Mesenchymal stem cell (in vitro differentiated cells and primary cell): ENCODE measurements at regions not wholly inside any gene's neighbourhood (a gene's known extent, or its start where the extent isn't known, plus 50 kb on each side); places are given as distances from the start of the nearest gene placed in this dataset.

Experiments used
- DNase-seq: peaks from one replicate; pipeline ENCODE4 v3.0.0-alpha.2; 2013
- H2AFZ ChIP-seq: one replicate; pipeline ENCODE4 v1.6.1; 2013; ENCODE audit warnings: low read depth, mild to moderate bottlenecking, control low read depth, inconsistent platforms, low read length, moderate library complexity
- H2AK5ac ChIP-seq: 2 replicates; pipeline ENCODE4 v1.6.1; 2013; ENCODE audit warnings: low read length, moderate library complexity, mild to moderate bottlenecking, inconsistent platforms; ENCODE audit not compliant: severe bottlenecking
- H2BK120ac ChIP-seq: one replicate; pipeline ENCODE4 v1.6.1; 2013; ENCODE audit warnings: low read depth, mild to moderate bottlenecking, inconsistent platforms, low read length, moderate library complexity
- H2BK12ac ChIP-seq, 2 experiments: one replicate each; pipeline ENCODE4 v1.6.1; 2013; ENCODE audit warnings: inconsistent platforms in 2 of 2, low read length in 2 of 2, mild to moderate bottlenecking in 2 of 2, moderate library complexity in 2 of 2, control low read depth in 1 of 2
- H2BK15ac ChIP-seq: one replicate; pipeline ENCODE4 v1.6.1; 2013; ENCODE audit warnings: mild to moderate bottlenecking, low read depth, inconsistent platforms; ENCODE audit not compliant: poor library complexity, severe bottlenecking
- H2BK5ac ChIP-seq: 2 replicates; pipeline ENCODE4 v1.6.1; 2013; ENCODE audit warnings: low read depth, mild to moderate bottlenecking, low read length, control low read depth, inconsistent platforms; ENCODE audit not compliant: poor library complexity, severe bottlenecking
- H3K14ac ChIP-seq, 2 experiments: one replicate each; pipeline ENCODE4 v1.6.1; 2013; ENCODE audit warnings: inconsistent platforms in 2 of 2, low read length in 2 of 2, control low read depth in 1 of 2, mild to moderate bottlenecking in 1 of 2, moderate library complexity in 1 of 2
- H3K18ac ChIP-seq, 2 experiments: one replicate each; pipeline ENCODE4 v1.6.1; 2013; ENCODE audit warnings: inconsistent platforms in 2 of 2, low read length in 2 of 2, control low read depth in 1 of 2, low read depth in 1 of 2, mild to moderate bottlenecking in 1 of 2
- H3K23ac ChIP-seq, 2 experiments: one replicate each; pipeline ENCODE4 v1.6.1; 2013; ENCODE audit warnings: inconsistent platforms in 2 of 2, low read length in 2 of 2, mild to moderate bottlenecking in 2 of 2, moderate library complexity in 2 of 2, control low read depth in 1 of 2
- H3K27ac ChIP-seq: 2 replicates; pipeline ENCODE4 v1.5.1; 2013; ENCODE audit warnings: mild to moderate bottlenecking, moderate library complexity, low read length, control low read depth, inconsistent platforms; ENCODE audit not compliant: poor library complexity, severe bottlenecking
- H3K27me3 ChIP-seq, 2 experiments: 2 replicates each; pipeline versions ENCODE4 v1.6.1 to v1.7.0; 2013; ENCODE audit warnings: low read length in 2 of 2, mild to moderate bottlenecking in 2 of 2, moderate library complexity in 2 of 2, control low read depth in 1 of 2, inconsistent platforms in 1 of 2; ENCODE audit not compliant: control insufficient read depth in 1 of 2, insufficient read depth in 1 of 2
- H3K36me3 ChIP-seq, 2 experiments: 2 replicates each; pipeline versions ENCODE4 v1.6.1 to v1.7.0; 2013; ENCODE audit warnings: low read length in 2 of 2, control low read depth in 1 of 2, inconsistent platforms in 1 of 2, low read depth in 1 of 2, mild to moderate bottlenecking in 1 of 2; ENCODE audit not compliant: insufficient read depth in 2 of 2, control insufficient read depth in 1 of 2
- H3K4ac ChIP-seq, 2 experiments: one replicate each; pipeline ENCODE4 v1.6.1; 2013; ENCODE audit warnings: inconsistent platforms in 2 of 2, low read length in 2 of 2, mild to moderate bottlenecking in 2 of 2, moderate library complexity in 2 of 2, control low read depth in 1 of 2, low read depth in 1 of 2
- H3K4me1 ChIP-seq: 2 replicates; pipeline ENCODE4 v1.6.1; 2013; ENCODE audit warnings: low read depth, low read length, control low read depth; ENCODE audit not compliant: control insufficient read depth, insufficient read depth
- H3K4me2 ChIP-seq: 2 replicates; pipeline ENCODE4 v1.6.1; 2013; ENCODE audit warnings: low read length, mild to moderate bottlenecking, inconsistent platforms; ENCODE audit not compliant: poor library complexity, severe bottlenecking
- H3K4me3 ChIP-seq, 2 experiments: 2 replicates each; pipeline versions ENCODE4 v1.5.1 to v1.7.0; 2013; ENCODE audit warnings: low read length in 2 of 2, mild to moderate bottlenecking in 2 of 2, control low read depth in 1 of 2, low read depth in 1 of 2; ENCODE audit not compliant: insufficient read depth in 1 of 2
- H3K79me1 ChIP-seq: replicated peaks from 2 replicates; pipeline ENCODE4 v1.6.1; 2013; ENCODE audit warnings: mild to moderate bottlenecking, control low read depth, low read length, inconsistent platforms; ENCODE audit not compliant: poor library complexity, severe bottlenecking
- H3K9ac ChIP-seq: 2 replicates; pipeline ENCODE4 v1.7.0; 2013; ENCODE audit warnings: mild to moderate bottlenecking, low read length, moderate library complexity
- H3K9me3 ChIP-seq: 2 replicates; pipeline ENCODE4 v1.7.0; 2013; ENCODE audit warnings: mild to moderate bottlenecking, low read length; ENCODE audit not compliant: control insufficient read depth
- H4K8ac ChIP-seq: one replicate; pipeline ENCODE4 v1.6.1; 2013; ENCODE audit warnings: inconsistent platforms, mild to moderate bottlenecking, low read length, moderate library complexity
- H4K91ac ChIP-seq: one replicate; pipeline ENCODE4 v1.6.1; 2013; ENCODE audit warnings: mild to moderate bottlenecking, low read length, inconsistent platforms
- WGBS: methylation state at CpG from one replicate; pipeline ENCODE4 v1.1.7; 2013; ENCODE audit warnings: mixed read lengths; 5-methylcytosine and 5-hydroxymethylcytosine counted together

DNA sequence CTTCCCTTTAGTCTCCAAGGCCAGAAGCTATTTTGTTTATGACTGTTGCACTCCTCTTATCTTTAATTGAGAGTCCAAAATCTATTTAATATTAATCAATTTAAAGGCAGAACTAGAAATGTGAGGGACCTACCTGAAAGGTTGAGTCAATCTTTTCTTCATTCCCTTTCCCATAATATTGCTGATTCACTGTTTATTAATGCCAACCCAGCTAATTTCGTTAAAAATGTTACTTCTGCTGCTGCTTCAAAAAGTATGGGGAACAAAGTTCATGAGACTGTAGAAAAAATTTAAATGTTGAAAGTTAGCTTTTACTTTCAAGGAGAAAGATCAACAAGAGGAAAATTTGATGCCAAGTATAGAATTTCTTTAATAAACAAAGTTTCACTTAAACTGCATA lies 365.3 kb downstream of the TENT5A start:
- Histone ChIP-seq H2BK5ac (no peak overlapping the region), H3K27ac (no peak overlapping the region), H2BK12ac (no peak overlapping the region), H3K18ac (no peak overlapping the region), H2AFZ (no peak overlapping the region), H2BK120ac (no peak overlapping the region), H3K14ac (no peak overlapping the region), H3K27me3 (no peaks in the 10 kb centered on the region), H3K23ac (no peak overlapping the region), H3K9me3 (peaks cover 4% of the 10 kb centered on the region), H4K8ac (no peak overlapping the region), H4K91ac (no peak overlapping the region), H3K79me1 (no peaks in the 10 kb centered on the region), H3K9ac (no peak overlapping the region), H3K4ac (no peak overlapping the region), H2BK15ac (no peak overlapping the region), H3K4me1 (no peaks in the 10 kb centered on the region), H3K4me2 (no peak overlapping the region), H3K4me3 (no peak overlapping the region), H3K36me3 (no peaks in the 10 kb centered on the region), H2AK5ac (no peak overlapping the region)
- DNase-seq, result no peak
- WGBS, result 80% methylated on average over 1 of the region's 1 CpG

DNA sequence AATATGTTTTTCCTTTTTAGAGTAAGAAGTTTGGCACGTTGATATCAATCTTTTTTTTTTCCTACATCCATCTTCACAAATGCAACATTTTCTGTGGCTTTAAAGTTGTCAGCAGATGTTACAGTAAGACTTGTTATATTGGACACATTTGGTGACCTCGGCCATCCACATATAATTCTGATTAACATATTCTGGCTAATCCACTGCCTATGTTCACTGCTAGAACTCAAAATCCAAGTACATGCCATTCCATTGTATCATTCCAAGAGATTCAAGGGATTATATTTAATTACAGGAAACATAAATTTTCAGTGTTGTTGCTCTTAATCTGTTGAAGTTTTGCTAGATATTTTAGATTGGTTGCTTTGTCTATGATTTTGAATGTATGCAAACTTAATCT lies 367.6 kb downstream of the TENT5A start:
- WGBS, result 100% methylated on average over 1 of the region's 2 CpGs
- Histone ChIP-seq H2AK5ac (no peak overlapping the region), H3K18ac (no peak overlapping the region), H4K8ac (no peak overlapping the region), H3K4me2 (no peak overlapping the region), H3K27ac (no peak overlapping the region), H3K14ac (no peak overlapping the region), H3K4ac (no peak overlapping the region), H2BK5ac (no peak overlapping the region), H4K91ac (no peak overlapping the region), H2BK15ac (no peak overlapping the region), H3K36me3 (no peaks in the 10 kb centered on the region), H3K9ac (no peak overlapping the region), H3K23ac (no peak overlapping the region), H3K27me3 (no peaks in the 10 kb centered on the region), H3K4me1 (no peaks in the 10 kb centered on the region), H3K4me3 (no peak overlapping the region), H2AFZ (no peak overlapping the region), H3K79me1 (no peaks in the 10 kb centered on the region), H2BK12ac (no peak overlapping the region), H3K9me3 (no peaks in the 10 kb centered on the region), H2BK120ac (no peak overlapping the region)
- DNase-seq, result no peak

DNA sequence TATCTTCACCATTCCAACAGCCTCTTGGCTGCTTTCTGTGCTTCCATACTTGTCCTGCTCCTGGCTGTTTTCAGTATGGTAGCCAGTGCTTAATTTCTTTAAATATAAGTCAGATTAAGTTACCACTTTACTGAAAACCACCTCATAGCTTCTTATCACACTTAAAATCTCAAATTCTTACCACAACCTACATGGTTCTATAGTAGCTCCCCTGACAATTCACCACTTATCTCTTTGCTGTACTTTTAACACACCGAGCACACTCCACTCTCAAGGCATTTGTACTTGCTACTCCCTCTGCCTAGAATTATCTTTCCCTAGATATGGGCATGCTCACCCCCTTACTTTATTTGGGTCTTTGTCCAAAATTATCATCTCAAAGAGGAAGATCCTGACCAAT lies 369.0 kb downstream of the TENT5A start:
- Histone ChIP-seq H2BK120ac (no peak overlapping the region), H3K4me1 (no peaks in the 10 kb centered on the region), H3K9me3 (no peaks in the 10 kb centered on the region), H3K9ac (no peak overlapping the region), H3K14ac (no peak overlapping the region), H3K27ac (no peak overlapping the region), H3K23ac (no peak overlapping the region), H2BK5ac (no peak overlapping the region), H2AK5ac (no peak overlapping the region), H4K91ac (no peak overlapping the region), H3K36me3 (no peaks in the 10 kb centered on the region), H2AFZ (no peak overlapping the region), H3K4me3 (no peak overlapping the region), H4K8ac (no peak overlapping the region), H3K18ac (no peak overlapping the region), H3K27me3 (no peaks in the 10 kb centered on the region), H2BK15ac (no peak overlapping the region), H2BK12ac (no peak overlapping the region), H3K4me2 (no peak overlapping the region), H3K79me1 (no peaks in the 10 kb centered on the region), H3K4ac (no peak overlapping the region)
- WGBS, result 76% methylated on average over 1 of the region's 1 CpG
- no peak for DNase-seq

DNA sequence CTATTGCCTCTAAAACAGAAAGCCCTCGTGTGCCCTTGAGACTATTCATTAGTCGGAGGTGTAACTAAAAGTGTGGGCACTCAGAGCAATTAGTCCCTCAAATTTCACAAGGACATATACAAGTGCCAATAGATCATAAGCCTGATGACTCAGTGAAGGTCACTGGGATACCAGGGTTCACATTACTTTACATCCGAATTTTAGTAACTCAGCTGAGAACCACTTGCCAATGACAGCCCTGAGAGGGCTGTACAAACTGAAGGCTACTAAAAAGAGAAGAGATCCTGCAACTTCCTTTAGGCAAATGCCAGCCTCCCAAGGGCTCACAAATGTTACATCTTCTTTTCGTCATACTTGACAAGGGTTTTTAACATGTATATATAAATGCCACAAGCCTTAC lies 369.6 kb downstream of the TENT5A start:
- no peak overlapping the region for H3K23ac ChIP-seq
- H3K27ac ChIP-seq, result no peak overlapping the region
- H3K9me3 ChIP-seq, result no peaks in the 10 kb centered on the region
- H2AFZ ChIP-seq, result no peak overlapping the region
- H2BK12ac ChIP-seq, result no peak overlapping the region
- H3K27me3 ChIP-seq, result no peaks in the 10 kb centered on the region
- peak; percentile 38 for DNase-seq
- H3K4me2 ChIP-seq, result no peak overlapping the region
- H2BK5ac ChIP-seq, result no peak overlapping the region
- no peak overlapping the region for H4K8ac ChIP-seq
- WGBS, result 21% methylated on average over 3 of the region's 4 CpGs
- H3K36me3 ChIP-seq, result no peaks in the 10 kb centered on the region
- H2AK5ac ChIP-seq, result no peak overlapping the region
- no peak overlapping the region for H3K9ac ChIP-seq
- no peak overlapping the region for H3K18ac ChIP-seq
- no peaks in the 10 kb centered on the region for H3K79me1 ChIP-seq
- H3K4me3 ChIP-seq, result no peak overlapping the region
- H2BK120ac ChIP-seq, result no peak overlapping the region
- no peak overlapping the region for H3K14ac ChIP-seq
- H2BK15ac ChIP-seq, result no peak overlapping the region
- H4K91ac ChIP-seq, result no peak overlapping the region
- no peaks in the 10 kb centered on the region for H3K4me1 ChIP-seq
- H3K4ac ChIP-seq, result no peak overlapping the region
